ENCODE measurements at regions not wholly inside any gene's neighbourhood (a gene's known extent, or its start where the extent isn't known, plus 50 kb on each side); places are given as distances from the start of the nearest gene placed in this dataset.

DNA sequence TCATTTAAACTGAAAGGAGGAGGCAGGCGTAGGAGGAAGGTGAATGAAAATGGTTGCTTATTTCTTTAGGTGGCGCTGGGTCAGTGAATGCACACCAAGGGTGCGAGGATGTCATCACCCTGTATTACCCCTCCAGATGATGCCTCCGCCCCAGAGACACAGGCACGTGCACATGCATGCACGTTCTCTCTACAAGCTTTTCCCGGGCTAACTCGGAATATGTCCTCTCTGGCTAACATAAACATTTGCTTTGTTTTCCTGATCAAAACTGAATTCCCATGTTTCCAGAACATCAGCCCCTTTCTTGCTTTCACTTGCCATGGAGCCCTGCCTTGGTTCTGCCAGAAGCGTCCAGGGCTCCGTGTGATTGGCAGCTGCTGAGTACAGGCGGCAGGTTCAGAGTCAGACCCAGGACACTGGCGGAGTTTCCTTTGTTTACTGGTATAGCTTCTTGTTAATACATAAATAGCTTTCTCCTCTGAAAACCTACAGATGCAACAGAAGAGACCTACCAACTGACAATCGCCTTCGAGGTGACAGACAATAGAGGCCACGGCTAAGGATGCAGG lies 131.2 kb upstream of the RPS6KA2 start:
- TF ChIP-seq POLR2A (IDR thresholded peaks at IDR 0.05), result no peak
- TF ChIP-seq, protein P1, sequence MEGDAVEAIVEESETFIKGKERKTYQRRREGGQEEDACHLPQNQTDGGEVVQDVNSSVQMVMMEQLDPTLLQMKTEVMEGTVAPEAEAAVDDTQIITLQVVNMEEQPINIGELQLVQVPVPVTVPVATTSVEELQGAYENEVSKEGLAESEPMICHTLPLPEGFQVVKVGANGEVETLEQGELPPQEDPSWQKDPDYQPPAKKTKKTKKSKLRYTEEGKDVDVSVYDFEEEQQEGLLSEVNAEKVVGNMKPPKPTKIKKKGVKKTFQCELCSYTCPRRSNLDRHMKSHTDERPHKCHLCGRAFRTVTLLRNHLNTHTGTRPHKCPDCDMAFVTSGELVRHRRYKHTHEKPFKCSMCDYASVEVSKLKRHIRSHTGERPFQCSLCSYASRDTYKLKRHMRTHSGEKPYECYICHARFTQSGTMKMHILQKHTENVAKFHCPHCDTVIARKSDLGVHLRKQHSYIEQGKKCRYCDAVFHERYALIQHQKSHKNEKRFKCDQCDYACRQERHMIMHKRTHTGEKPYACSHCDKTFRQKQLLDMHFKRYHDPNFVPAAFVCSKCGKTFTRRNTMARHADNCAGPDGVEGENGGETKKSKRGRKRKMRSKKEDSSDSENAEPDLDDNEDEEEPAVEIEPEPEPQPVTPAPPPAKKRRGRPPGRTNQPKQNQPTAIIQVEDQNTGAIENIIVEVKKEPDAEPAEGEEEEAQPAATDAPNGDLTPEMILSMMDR (IDR thresholded peaks at IDR 0.05 in 4 of 5, conservative IDR thresholded peaks at IDR 0.05 in 1 of 5), result no peak

GRCh38 chr6:166757232-166758135 lies 130.4 kb upstream of the RPS6KA2 start:
- ATAC-seq (no peak), DNase-seq (no peak)
- no peak overlapping the region for H3K27ac ChIP-seq
- TF ChIP-seq POLR2A (IDR thresholded peaks at IDR 0.05), result no peak
- TF ChIP-seq, protein P1 (IDR thresholded peaks at IDR 0.05 in 4 of 5, conservative IDR thresholded peaks at IDR 0.05 in 1 of 5), result no peak
- no peaks in the 10 kb centered on the region for H3K4me1 ChIP-seq
- in situ Hi-C loops (cut with MboI; ENCODE audit: low sequenced_read_pairs in 4 of 4), result no loop called here
- H3K9me3 ChIP-seq, result no peaks in the 10 kb centered on the region
- no peaks in the 10 kb centered on the region for H3K36me3 ChIP-seq
- intact Hi-C loops (cut with DNase I; ENCODE audit: low total_unique reads), result no loop called here
- H3K4me3 ChIP-seq, result no peak overlapping the region
- H3K27me3 ChIP-seq, result peaks cover 13 to 15% (median 14%) of the 10 kb centered on the region in 3 donors

More for the DNA sequence above, 131.2 kb upstream of the RPS6KA2 start:
- no peak overlapping the region for H3K4me3 ChIP-seq
- peaks cover 13 to 15% (median 14%) of the 10 kb centered on the region in 3 donors for H3K27me3 ChIP-seq
- no peak overlapping the region for H3K27ac ChIP-seq
- ATAC-seq (no peak), DNase-seq (no peak)
- intact Hi-C loops (cut with DNase I; ENCODE audit: low total_unique reads), result no loop called here
- no peaks in the 10 kb centered on the region for H3K4me1 ChIP-seq
- in situ Hi-C loops (cut with MboI; ENCODE audit: low sequenced_read_pairs in 4 of 4), result no loop called here
- no peaks in the 10 kb centered on the region for H3K9me3 ChIP-seq
- no peaks in the 10 kb centered on the region for H3K36me3 ChIP-seq

DNA sequence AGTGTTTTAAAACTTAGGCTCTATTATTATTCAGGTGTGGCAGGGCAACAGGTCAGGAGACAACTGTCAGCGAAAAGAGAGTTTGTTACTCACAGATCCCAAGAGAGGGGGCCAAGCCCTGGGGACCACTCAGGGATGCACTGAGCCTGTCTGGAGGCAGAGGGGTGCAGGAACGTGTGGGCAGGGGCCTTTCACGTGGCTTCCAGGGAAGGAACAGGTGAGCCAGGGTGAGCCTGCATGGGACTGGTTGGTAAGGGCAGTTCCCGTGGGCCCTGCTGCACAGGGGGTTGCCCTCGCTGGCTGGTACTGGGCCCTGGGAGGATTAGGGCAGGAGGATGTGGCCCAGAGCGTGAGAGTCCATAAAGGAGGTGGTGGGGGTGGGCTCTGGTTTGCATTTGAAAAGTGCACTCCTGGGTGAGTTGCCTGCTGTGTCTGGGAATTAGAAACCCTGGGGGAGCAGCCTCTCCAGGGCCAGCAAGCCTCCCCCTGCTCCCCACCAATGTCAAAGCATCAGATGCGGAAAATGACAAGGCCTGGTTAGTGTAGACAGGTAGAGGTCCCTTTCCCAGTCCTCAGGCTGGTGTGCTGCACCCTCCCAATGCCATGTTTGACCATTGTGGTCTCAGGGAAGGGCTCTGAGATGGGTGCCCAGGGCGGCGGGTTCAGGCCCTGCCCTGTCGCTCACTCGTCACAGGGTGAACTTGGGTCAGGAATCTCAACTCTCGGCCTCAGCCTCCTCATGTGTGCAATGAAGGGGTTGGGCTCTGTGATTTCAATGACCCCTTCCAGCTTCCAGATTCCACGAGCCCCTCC lies 127.4 kb upstream of the RPS6KA2 start:
- ATAC-seq, result no peak
- H3K27me3 ChIP-seq, result peaks cover 13 to 15% (median 14%) of the 10 kb centered on the region in 3 donors
- no peaks in the 10 kb centered on the region for H3K4me1 ChIP-seq
- TF ChIP-seq POLR2A (IDR thresholded peaks at IDR 0.05), result no peak
- TF ChIP-seq, protein P1 (IDR thresholded peaks at IDR 0.05 in 4 of 5, conservative IDR thresholded peaks at IDR 0.05 in 1 of 5), result no peak
- H3K27ac ChIP-seq, result no peak overlapping the region
- no peaks in the 10 kb centered on the region for H3K9me3 ChIP-seq
- DNase-seq, result no peak
- no peaks in the 10 kb centered on the region for H3K36me3 ChIP-seq
- in situ Hi-C loops (cut with MboI; ENCODE audit: low sequenced_read_pairs in 4 of 4) (no loop called here), intact Hi-C loops (cut with DNase I; ENCODE audit: low total_unique reads) (no loop called here)
- H3K4me3 ChIP-seq, result no peak overlapping the region

- TF ChIP-seq, protein P1 (IDR thresholded peaks at IDR 0.05 in 4 of 5, conservative IDR thresholded peaks at IDR 0.05 in 1 of 5), result no peak
- no peak for TF ChIP-seq POLR2A (IDR thresholded peaks at IDR 0.05)
- in situ Hi-C loops (cut with MboI; ENCODE audit: low sequenced_read_pairs in 4 of 4), result no loop called here
- Histone ChIP-seq H3K36me3 (no peaks in the 10 kb centered on the region), H3K4me1 (no peaks in the 10 kb centered on the region), H3K4me3 (no peak overlapping the region), H3K27me3 (peaks cover 10 to 15% (median 12%) of the 10 kb centered on the region in 3 donors), H3K27ac (no peak overlapping the region), H3K9me3 (no peaks in the 10 kb centered on the region)
- ATAC-seq (no peak), DNase-seq (no peak)
- intact Hi-C loops (cut with DNase I; ENCODE audit: low total_unique reads), result no loop called here
Observed at GRCh38 chr6:166752928-166753721, 126.1 kb upstream of the RPS6KA2 start.
